Stomach (tissue), 4 donors: ENCODE measurements at regions not wholly inside any gene's neighbourhood (a gene's known extent, or its start where the extent isn't known, plus 50 kb on each side); places are given as distances from the start of the nearest gene placed in this dataset.

ENCODE experiments used
- EP300 ChIP-seq: sonication (generic); formaldehyde crosslinking; IDR thresholded peaks from one replicate; pipeline ENCODE4 v1.6.1; 2017; ENCODE audit warnings: antibody characterized with exemption
- POLR2A ChIP-seq, 4 donors: fragments of 450-650 bp; IDR thresholded peaks; one replicate each; pipeline ENCODE4 v1.6.1; 2016; ENCODE audit warnings: antibody characterized with exemption in 4 of 4, control low read depth in 2 of 4, mild to moderate bottlenecking in 1 of 4, moderate library complexity in 1 of 4
- POLR2AphosphoS5 ChIP-seq, 3 donors: sonication (generic); formaldehyde crosslinking; IDR thresholded peaks; one replicate each; pipeline ENCODE4 v1.6.1; 2016; ENCODE audit warnings: antibody characterized with exemption in 3 of 3
- TF ChIP-seq, protein P1 (sequence below), 7 experiments: fragments of 450-650 bp in 4 of 7; fragments of 200-600 bp in 3 of 7; sonication (generic) in 3 of 7; IDR thresholded peaks; one replicate each; pipeline ENCODE4 v1.5.1; 2016 to 2019; ENCODE audit warnings: antibody characterized with exemption in 7 of 7, control low read depth in 2 of 7, mild to moderate bottlenecking in 1 of 7

DNA sequence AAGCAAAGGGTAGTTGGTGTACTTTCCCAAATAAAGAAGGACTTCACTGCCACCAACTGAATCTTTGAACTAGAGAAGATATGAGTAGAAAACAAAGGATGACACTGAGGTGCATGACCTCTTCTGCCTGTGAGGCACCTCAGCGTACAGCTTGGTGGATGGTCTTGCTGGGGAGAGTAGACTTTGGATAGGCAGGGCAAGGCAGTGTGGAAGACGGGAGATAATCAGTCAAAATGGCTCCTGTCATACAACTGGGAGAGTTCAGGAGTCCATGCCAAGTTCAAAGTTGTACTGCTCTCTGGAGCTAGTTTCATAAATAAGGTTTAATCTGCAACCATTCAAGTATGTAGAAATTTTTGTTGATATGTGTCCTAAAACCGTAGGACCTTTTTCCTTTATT lies 143.4 kb downstream of the BARHL2 start:
- TF ChIP-seq POLR2A (IDR thresholded peaks at IDR 0.05) (no peak), POLR2AphosphoS5 (IDR thresholded peaks at IDR 0.05) (no peak), EP300 (no peak)
- TF ChIP-seq, protein P1, sequence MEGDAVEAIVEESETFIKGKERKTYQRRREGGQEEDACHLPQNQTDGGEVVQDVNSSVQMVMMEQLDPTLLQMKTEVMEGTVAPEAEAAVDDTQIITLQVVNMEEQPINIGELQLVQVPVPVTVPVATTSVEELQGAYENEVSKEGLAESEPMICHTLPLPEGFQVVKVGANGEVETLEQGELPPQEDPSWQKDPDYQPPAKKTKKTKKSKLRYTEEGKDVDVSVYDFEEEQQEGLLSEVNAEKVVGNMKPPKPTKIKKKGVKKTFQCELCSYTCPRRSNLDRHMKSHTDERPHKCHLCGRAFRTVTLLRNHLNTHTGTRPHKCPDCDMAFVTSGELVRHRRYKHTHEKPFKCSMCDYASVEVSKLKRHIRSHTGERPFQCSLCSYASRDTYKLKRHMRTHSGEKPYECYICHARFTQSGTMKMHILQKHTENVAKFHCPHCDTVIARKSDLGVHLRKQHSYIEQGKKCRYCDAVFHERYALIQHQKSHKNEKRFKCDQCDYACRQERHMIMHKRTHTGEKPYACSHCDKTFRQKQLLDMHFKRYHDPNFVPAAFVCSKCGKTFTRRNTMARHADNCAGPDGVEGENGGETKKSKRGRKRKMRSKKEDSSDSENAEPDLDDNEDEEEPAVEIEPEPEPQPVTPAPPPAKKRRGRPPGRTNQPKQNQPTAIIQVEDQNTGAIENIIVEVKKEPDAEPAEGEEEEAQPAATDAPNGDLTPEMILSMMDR (IDR thresholded peaks at IDR 0.05): no peak
